ENCODE measurements at regions not wholly inside any gene's neighbourhood (a gene's known extent, or its start where the extent isn't known, plus 50 kb on each side); places are given as distances from the start of the nearest gene placed in this dataset.
"Not testable (repeated sequence)": the region's sequence is repeated elsewhere in the genome, so short reads cannot be mapped to it uniquely, and the experiment has no call there.

DNA sequence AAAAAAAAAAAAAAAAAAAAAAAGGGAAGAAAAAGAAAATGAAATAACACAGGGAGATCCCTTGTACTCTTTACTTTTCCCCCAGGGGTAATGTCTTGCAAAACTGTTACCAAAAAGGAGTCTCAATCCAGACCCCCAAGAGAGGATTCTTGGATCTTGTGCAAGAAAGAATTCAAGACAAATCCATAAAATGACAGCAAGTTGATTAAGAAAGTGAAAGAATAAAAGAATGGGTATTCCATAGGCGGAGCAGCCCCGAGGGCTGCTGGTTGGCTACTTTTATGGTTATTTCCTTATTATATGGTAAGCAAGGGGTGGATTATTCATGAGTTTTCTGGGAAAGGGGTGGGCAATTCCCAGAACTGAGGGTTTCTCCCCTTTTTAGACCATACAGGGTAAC lies 604.3 kb upstream of the AMELY start:
- Histone ChIP-seq H3K4me2 (ENCODE audit: low read length) (no peak overlapping the region), H3K36me3 (ENCODE audit: control insufficient read depth, insufficient read depth, low read length) (no peaks in the 10 kb centered on the region), H3K18ac (ENCODE audit: low read length) (no peak overlapping the region), H3K4ac (ENCODE audit: low read depth, low read length) (no peak overlapping the region), H3K23ac (ENCODE audit: low read length) (no peak overlapping the region), H3K79me1 (ENCODE audit: low read length) (no peaks in the 10 kb centered on the region), H3K4me1 (ENCODE audit: control insufficient read depth, low read depth, low read length) (no peaks in the 10 kb centered on the region), H4K8ac (ENCODE audit: low read depth, low read length) (no peak overlapping the region), H3K27ac (ENCODE audit: low read depth, low read length) (no peak overlapping the region), H3K27me3 (ENCODE audit: insufficient read depth, low read length, poor library complexity) (no peaks in the 10 kb centered on the region), H2BK15ac (replicated peaks; ENCODE audit: low read depth) (no peak overlapping the region), H3K79me2 (ENCODE audit: control insufficient read depth, insufficient read depth, low read length) (no peaks in the 10 kb centered on the region), H2AK5ac (ENCODE audit: low read length) (no peak overlapping the region), H2BK120ac (ENCODE audit: low read depth, low read length) (no peak overlapping the region), H2BK5ac (ENCODE audit: low read length) (no peak overlapping the region), H4K5ac (ENCODE audit: low read length) (no peak overlapping the region), H3K56ac (ENCODE audit: low read length) (no peak overlapping the region), H3K9ac (ENCODE audit: low read length) (no peak overlapping the region), H3K4me3 (ENCODE audit: low read length) (no peak overlapping the region)
- no CpG with 5 or more reads among the region's 2 CpGs for WGBS (ENCODE audit: extremely low coverage, insufficient coverage, low lambda C conversion rate)
- DNase-seq, result no peak

DNA sequence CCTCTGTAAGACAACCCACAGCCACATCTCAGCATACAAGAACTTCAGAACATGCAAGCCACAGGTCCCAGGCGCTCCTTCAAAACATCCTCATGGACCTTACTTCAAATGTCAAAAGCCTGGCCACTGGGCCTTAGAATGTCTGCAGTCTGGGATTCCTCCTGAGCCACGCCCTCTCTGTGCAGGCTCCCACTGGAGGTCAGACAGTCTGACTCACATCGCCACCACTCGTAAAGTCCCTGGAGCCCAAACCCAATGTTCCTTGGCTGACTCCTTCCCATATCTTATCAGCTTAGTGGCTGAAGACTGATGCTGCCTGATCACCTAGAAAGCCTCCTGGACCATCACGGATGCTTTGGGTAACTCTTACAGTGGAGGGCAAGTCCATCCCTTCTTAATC lies 591.3 kb upstream of the AMELY start:
- no peak overlapping the region for H3K27ac ChIP-seq (ENCODE audit: low read depth, low read length)
- H2BK120ac ChIP-seq (ENCODE audit: low read depth, low read length), result no peak overlapping the region
- H3K23ac ChIP-seq (ENCODE audit: low read length), result no peak overlapping the region
- no peaks in the 10 kb centered on the region for H3K79me1 ChIP-seq (ENCODE audit: low read length)
- H2AK5ac ChIP-seq (ENCODE audit: low read length), result no peak overlapping the region
- no peaks in the 10 kb centered on the region for H3K4me1 ChIP-seq (ENCODE audit: control insufficient read depth, low read depth, low read length)
- no CpG with 5 or more reads among the region's 5 CpGs for WGBS (ENCODE audit: extremely low coverage, insufficient coverage, low lambda C conversion rate)
- H3K4me2 ChIP-seq (ENCODE audit: low read length), result no peak overlapping the region
- H4K5ac ChIP-seq (ENCODE audit: low read length), result no peak overlapping the region
- no peak overlapping the region for H3K4me3 ChIP-seq (ENCODE audit: low read length)
- no peaks in the 10 kb centered on the region for H3K27me3 ChIP-seq (ENCODE audit: insufficient read depth, low read length, poor library complexity)
- no peak overlapping the region for H3K18ac ChIP-seq (ENCODE audit: low read length)
- no peak overlapping the region for H3K56ac ChIP-seq (ENCODE audit: low read length)
- H2BK15ac ChIP-seq (replicated peaks; ENCODE audit: low read depth), result no peak overlapping the region
- no peak for DNase-seq
- no peaks in the 10 kb centered on the region for H3K79me2 ChIP-seq (ENCODE audit: control insufficient read depth, insufficient read depth, low read length)
- no peak overlapping the region for H3K4ac ChIP-seq (ENCODE audit: low read depth, low read length)
- no peak overlapping the region for H4K8ac ChIP-seq (ENCODE audit: low read depth, low read length)
- no peak overlapping the region for H2BK5ac ChIP-seq (ENCODE audit: low read length)
- no peak overlapping the region for H3K9ac ChIP-seq (ENCODE audit: low read length)
- H3K36me3 ChIP-seq (ENCODE audit: control insufficient read depth, insufficient read depth, low read length), result no peaks in the 10 kb centered on the region

DNA sequence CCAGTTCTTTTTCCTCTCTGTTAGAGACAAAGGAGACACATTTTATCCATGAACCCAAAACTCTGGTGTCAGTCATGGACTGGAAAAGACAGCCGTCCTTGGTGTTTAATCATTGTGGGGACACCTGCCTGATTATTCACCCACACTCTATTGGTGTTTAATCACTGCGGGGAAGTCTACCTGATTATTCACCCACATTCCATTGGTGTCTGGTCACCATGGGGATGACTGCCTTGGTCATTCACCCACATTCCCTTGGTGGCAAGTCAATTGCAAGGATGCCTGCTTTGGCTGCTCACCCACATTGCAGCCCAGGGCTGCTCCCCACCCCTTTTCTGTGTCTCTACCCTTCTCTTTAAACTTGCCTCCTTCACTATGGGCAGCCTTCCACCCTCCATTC lies 589.7 kb upstream of the AMELY start:
- Histone ChIP-seq H3K56ac (ENCODE audit: low read length) (no peak overlapping the region), H4K8ac (ENCODE audit: low read depth, low read length) (no peak overlapping the region), H2BK120ac (ENCODE audit: low read depth, low read length) (no peak overlapping the region), H3K79me2 (ENCODE audit: control insufficient read depth, insufficient read depth, low read length) (no peaks in the 10 kb centered on the region), H3K18ac (ENCODE audit: low read length) (no peak overlapping the region), H3K4me1 (ENCODE audit: control insufficient read depth, low read depth, low read length) (no peaks in the 10 kb centered on the region), H3K27me3 (ENCODE audit: insufficient read depth, low read length, poor library complexity) (no peaks in the 10 kb centered on the region), H3K4me2 (ENCODE audit: low read length) (no peak overlapping the region), H4K5ac (ENCODE audit: low read length) (no peak overlapping the region), H2AK5ac (ENCODE audit: low read length) (no peak overlapping the region), H3K9ac (ENCODE audit: low read length) (no peak overlapping the region), H3K4ac (ENCODE audit: low read depth, low read length) (no peak overlapping the region), H2BK15ac (replicated peaks; ENCODE audit: low read depth) (no peak overlapping the region), H3K27ac (ENCODE audit: low read depth, low read length) (no peak overlapping the region), H3K36me3 (ENCODE audit: control insufficient read depth, insufficient read depth, low read length) (no peaks in the 10 kb centered on the region), H3K4me3 (ENCODE audit: low read length) (no peak overlapping the region), H3K79me1 (ENCODE audit: low read length) (no peaks in the 10 kb centered on the region), H3K23ac (ENCODE audit: low read length) (no peak overlapping the region), H2BK5ac (ENCODE audit: low read length) (no peak overlapping the region)
- no CpG with 5 or more reads among the region's 2 CpGs for WGBS (ENCODE audit: extremely low coverage, insufficient coverage, low lambda C conversion rate)
- no peak for DNase-seq

DNA sequence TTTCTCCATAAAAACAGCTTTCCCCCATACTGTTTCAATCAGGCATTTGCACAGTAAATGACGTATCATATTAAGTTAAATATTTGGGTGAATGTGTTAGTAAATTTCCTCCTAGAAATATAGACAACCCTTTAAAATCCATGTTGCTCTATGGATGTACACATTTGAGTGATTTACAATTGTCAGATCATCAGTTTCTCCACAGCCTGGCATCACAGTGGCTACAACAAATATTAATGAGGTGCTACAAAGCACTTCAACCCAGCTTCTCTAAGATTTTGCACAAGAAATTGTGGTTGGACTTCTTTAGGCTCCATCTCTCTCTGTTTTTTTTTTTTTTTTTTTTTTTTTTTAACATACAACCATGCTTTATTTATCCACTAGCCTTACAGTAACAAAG lies 584.4 kb upstream of the AMELY start:
- no peak overlapping the region for H3K18ac ChIP-seq (ENCODE audit: low read length)
- no peak overlapping the region for H2AK5ac ChIP-seq (ENCODE audit: low read length)
- H3K36me3 ChIP-seq (ENCODE audit: control insufficient read depth, insufficient read depth, low read length), result no peaks in the 10 kb centered on the region
- no peak overlapping the region for H2BK120ac ChIP-seq (ENCODE audit: low read depth, low read length)
- no peak overlapping the region for H3K4me2 ChIP-seq (ENCODE audit: low read length)
- H4K8ac ChIP-seq (ENCODE audit: low read depth, low read length), result no peak overlapping the region
- no peak overlapping the region for H2BK15ac ChIP-seq (replicated peaks; ENCODE audit: low read depth)
- H3K79me1 ChIP-seq (ENCODE audit: low read length), result no peaks in the 10 kb centered on the region
- no CpG with 5 or more reads among the region's 1 CpG for WGBS (ENCODE audit: extremely low coverage, insufficient coverage, low lambda C conversion rate)
- H3K9ac ChIP-seq (ENCODE audit: low read length), result no peak overlapping the region
- no peaks in the 10 kb centered on the region for H3K4me1 ChIP-seq (ENCODE audit: control insufficient read depth, low read depth, low read length)
- H4K5ac ChIP-seq (ENCODE audit: low read length), result no peak overlapping the region
- H3K4ac ChIP-seq (ENCODE audit: low read depth, low read length), result no peak overlapping the region
- no peak overlapping the region for H2BK5ac ChIP-seq (ENCODE audit: low read length)
- no peak overlapping the region for H3K27ac ChIP-seq (ENCODE audit: low read depth, low read length)
- H3K79me2 ChIP-seq (ENCODE audit: control insufficient read depth, insufficient read depth, low read length), result no peaks in the 10 kb centered on the region
- no peak overlapping the region for H3K56ac ChIP-seq (ENCODE audit: low read length)
- DNase-seq, result no peak
- H3K27me3 ChIP-seq (ENCODE audit: insufficient read depth, low read length, poor library complexity), result no peaks in the 10 kb centered on the region
- no peak overlapping the region for H3K4me3 ChIP-seq (ENCODE audit: low read length)
- H3K23ac ChIP-seq (ENCODE audit: low read length), result no peak overlapping the region

DNA sequence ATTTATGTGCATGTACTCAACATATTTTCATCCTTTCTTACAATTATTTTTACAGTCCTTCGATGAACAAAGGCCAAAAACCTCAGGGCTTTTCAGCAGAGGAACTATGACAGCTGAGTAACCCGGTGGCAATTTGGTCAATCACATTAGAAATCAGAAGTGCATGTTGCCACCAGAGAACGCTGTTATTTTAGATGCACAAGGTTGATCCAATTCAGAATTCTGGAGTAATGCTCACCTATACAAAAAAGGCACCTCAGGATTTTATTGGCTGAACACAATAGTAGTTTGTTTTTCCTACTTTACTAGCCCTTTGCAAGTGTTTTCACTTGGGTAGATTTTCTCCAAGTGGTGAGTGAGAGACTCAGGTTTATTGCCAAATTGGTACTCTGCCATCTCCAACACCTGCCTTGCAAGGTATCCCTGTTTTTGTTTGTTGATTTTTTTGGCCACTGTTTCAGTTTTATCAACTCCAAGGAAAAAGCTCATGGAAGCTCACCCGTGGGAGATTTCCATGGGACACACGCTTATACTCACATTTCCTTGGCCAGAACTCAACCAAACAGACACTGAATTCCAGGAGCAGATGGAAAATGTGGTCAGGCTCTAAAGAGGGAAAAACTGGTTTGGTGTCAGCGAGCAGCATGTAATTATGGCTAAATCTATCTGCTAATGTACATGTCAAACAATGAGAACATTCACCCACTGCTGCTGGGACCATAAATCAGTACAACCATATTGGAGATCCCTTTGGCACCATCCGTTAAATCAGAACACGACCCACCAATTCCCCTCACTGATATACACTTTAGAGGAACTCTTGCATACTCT lies 573.1 kb upstream of the AMELY start:
- not testable (repeated sequence) for H2BK5ac ChIP-seq (ENCODE audit: low read length); H2BK120ac ChIP-seq (ENCODE audit: low read depth, low read length); H3K27me3 ChIP-seq (ENCODE audit: insufficient read depth, low read length, poor library complexity); H3K36me3 ChIP-seq (ENCODE audit: control insufficient read depth, insufficient read depth, low read length); H3K79me1 ChIP-seq (ENCODE audit: low read length); H4K8ac ChIP-seq (ENCODE audit: low read depth, low read length); H3K56ac ChIP-seq (ENCODE audit: low read length); H3K4ac ChIP-seq (ENCODE audit: low read depth, low read length); H3K4me1 ChIP-seq (ENCODE audit: control insufficient read depth, low read depth, low read length); DNase-seq; H3K18ac ChIP-seq (ENCODE audit: low read length); H3K4me2 ChIP-seq (ENCODE audit: low read length); H3K4me3 ChIP-seq (ENCODE audit: low read length); H2AK5ac ChIP-seq (ENCODE audit: low read length); H2BK15ac ChIP-seq (replicated peaks; ENCODE audit: low read depth); H3K27ac ChIP-seq (ENCODE audit: low read depth, low read length); H3K23ac ChIP-seq (ENCODE audit: low read length); H3K79me2 ChIP-seq (ENCODE audit: control insufficient read depth, insufficient read depth, low read length); H3K9ac ChIP-seq (ENCODE audit: low read length); H4K5ac ChIP-seq (ENCODE audit: low read length)
- WGBS (ENCODE audit: extremely low coverage, insufficient coverage, low lambda C conversion rate), result no CpG with 5 or more reads among the region's 8 CpGs

DNA sequence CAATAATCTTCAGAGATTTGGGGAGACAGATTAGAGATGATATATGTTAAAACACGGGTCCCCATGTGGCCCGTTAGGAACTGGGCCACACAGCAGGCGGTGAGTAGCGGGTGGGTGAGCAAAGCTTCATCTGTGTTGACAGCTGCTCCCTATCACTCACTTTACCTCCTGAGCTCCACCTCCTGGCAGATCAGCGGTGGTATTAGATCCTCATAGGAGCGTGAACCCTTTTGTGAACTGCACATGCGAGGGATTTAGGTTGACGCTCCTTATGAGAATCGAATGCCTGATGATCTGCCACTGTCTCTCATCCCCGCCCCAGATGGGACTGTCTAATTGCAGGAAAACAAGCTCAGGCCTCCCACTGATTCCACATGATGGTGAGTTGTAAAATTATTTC lies 560.4 kb upstream of the AMELY start:
- H3K4ac ChIP-seq (ENCODE audit: low read depth, low read length), result no peak overlapping the region
- H3K79me1 ChIP-seq (ENCODE audit: low read length), result no peaks in the 10 kb centered on the region
- H4K8ac ChIP-seq (ENCODE audit: low read depth, low read length), result no peak overlapping the region
- no peak overlapping the region for H3K4me3 ChIP-seq (ENCODE audit: low read length)
- H3K18ac ChIP-seq (ENCODE audit: low read length), result no peak overlapping the region
- H3K36me3 ChIP-seq (ENCODE audit: control insufficient read depth, insufficient read depth, low read length), result no peaks in the 10 kb centered on the region
- H4K5ac ChIP-seq (ENCODE audit: low read length), result no peak overlapping the region
- H2AK5ac ChIP-seq (ENCODE audit: low read length), result no peak overlapping the region
- no peak overlapping the region for H3K27ac ChIP-seq (ENCODE audit: low read depth, low read length)
- WGBS (ENCODE audit: extremely low coverage, insufficient coverage, low lambda C conversion rate), result no CpG with 5 or more reads among the region's 10 CpGs
- H3K79me2 ChIP-seq (ENCODE audit: control insufficient read depth, insufficient read depth, low read length), result no peaks in the 10 kb centered on the region
- H3K23ac ChIP-seq (ENCODE audit: low read length), result no peak overlapping the region
- no peak overlapping the region for H2BK15ac ChIP-seq (replicated peaks; ENCODE audit: low read depth)
- H3K56ac ChIP-seq (ENCODE audit: low read length), result no peak overlapping the region
- no peak for DNase-seq
- H3K4me1 ChIP-seq (ENCODE audit: control insufficient read depth, low read depth, low read length), result no peaks in the 10 kb centered on the region
- no peaks in the 10 kb centered on the region for H3K27me3 ChIP-seq (ENCODE audit: insufficient read depth, low read length, poor library complexity)
- H3K4me2 ChIP-seq (ENCODE audit: low read length), result no peak overlapping the region
- H3K9ac ChIP-seq (ENCODE audit: low read length), result no peak overlapping the region
- H2BK5ac ChIP-seq (ENCODE audit: low read length), result no peak overlapping the region
- no peak overlapping the region for H2BK120ac ChIP-seq (ENCODE audit: low read depth, low read length)
